ENCODE measurements at regions not wholly inside any gene's neighbourhood (a gene's known extent, or its start where the extent isn't known, plus 50 kb on each side); places are given as distances from the start of the nearest gene placed in this dataset.

- no peak for TF ChIP-seq CTCF (IDR thresholded peaks at IDR 0.05; ENCODE audit: insufficient read depth, low read depth, low read length)
- DNase-seq (ENCODE audit: low read depth), result no peak
- H3K4me3 ChIP-seq (ENCODE audit: low read depth, low read length), result no peak overlapping the region
Measured at GRCh38 chr2:194345347-194345746, 1311.7 kb upstream of the SLC39A10 start.

- no peak for TF ChIP-seq CTCF (IDR thresholded peaks at IDR 0.05; ENCODE audit: insufficient read depth, low read depth, low read length)
- DNase-seq (ENCODE audit: low read depth), result no peak
- no peak overlapping the region for H3K4me3 ChIP-seq (ENCODE audit: low read depth, low read length)
Measured at GRCh38 chr2:194343167-194343566, 1313.9 kb upstream of the SLC39A10 start.

- TF ChIP-seq CTCF (IDR thresholded peaks at IDR 0.05; ENCODE audit: insufficient read depth, low read depth, low read length), result no peak
- peak; percentile 1 for DNase-seq (ENCODE audit: low read depth)
Measured at GRCh38 chr2:194332799-194333490, 1324.1 kb upstream of the SLC39A10 start.

GRCh38 chr2:194328456-194328855, 1328.6 kb upstream of the SLC39A10 start:
- DNase-seq (ENCODE audit: low read depth), result no peak
- no peak for TF ChIP-seq CTCF (IDR thresholded peaks at IDR 0.05; ENCODE audit: insufficient read depth, low read depth, low read length)

More at GRCh38 chr2:194332799-194333490, 1324.1 kb upstream of the SLC39A10 start:
- no peak overlapping the region for H3K4me3 ChIP-seq (ENCODE audit: low read depth, low read length)

GRCh38 chr2:194327196-194327888, 1329.7 kb upstream of the SLC39A10 start:
- no peak overlapping the region for H3K4me3 ChIP-seq (ENCODE audit: low read depth, low read length)
- no peak for TF ChIP-seq CTCF (IDR thresholded peaks at IDR 0.05; ENCODE audit: insufficient read depth, low read depth, low read length)
- DNase-seq (ENCODE audit: low read depth), result no peak

More at GRCh38 chr2:194328456-194328855, 1328.6 kb upstream of the SLC39A10 start:
- H3K4me3 ChIP-seq (ENCODE audit: low read depth, low read length), result no peak overlapping the region

GRCh38 chr2:194323740-194324139, 1333.3 kb upstream of the SLC39A10 start:
- DNase-seq (ENCODE audit: low read depth), result no peak
- TF ChIP-seq CTCF (IDR thresholded peaks at IDR 0.05; ENCODE audit: insufficient read depth, low read depth, low read length), result no peak
- no peak overlapping the region for H3K4me3 ChIP-seq (ENCODE audit: low read depth, low read length)

All from fibroblast of villous mesenchyme (primary cell).